ES-I3 (cell line): ENCODE measurements at regions not wholly inside any gene's neighbourhood (a gene's known extent, or its start where the extent isn't known, plus 50 kb on each side); places are given as distances from the start of the nearest gene placed in this dataset.
"Not testable (repeated sequence)": the region's sequence is repeated elsewhere in the genome, so short reads cannot be mapped to it uniquely, and the experiment has no call there.

Source experiments
- H3K36me3 ChIP-seq: 2 replicates; pipeline ENCODE4 v1.6.1; 2013; ENCODE audit warnings: mild to moderate bottlenecking, low read length, control low read depth, moderate library complexity; ENCODE audit not compliant: insufficient read depth
- H3K4me1 ChIP-seq: 2 replicates; pipeline ENCODE4 v1.6.1; 2013; ENCODE audit warnings: mild to moderate bottlenecking, control low read depth, low read length; ENCODE audit not compliant: insufficient read depth
- H3K9ac ChIP-seq: 2 replicates; pipeline ENCODE4 v1.6.1; 2013; ENCODE audit warnings: low read depth, mild to moderate bottlenecking, low read length, moderate library complexity
- H3K9me3 ChIP-seq: 2 replicates; pipeline ENCODE4 v1.6.1; 2013; ENCODE audit warnings: mild to moderate bottlenecking, low read length, moderate library complexity; ENCODE audit not compliant: control insufficient read depth, insufficient read depth

- Histone ChIP-seq H3K9ac (no peak overlapping the region), H3K9me3 (no peaks in the 10 kb centered on the region; the same call in 1 of the 2 replicates), H3K36me3 (no peaks in the 10 kb centered on the region), H3K4me1 (peaks cover 13% of the 10 kb centered on the region)
These were observed 454.3 kb upstream of the CDH11 start for GRCh38 chr16:65576139-65576538.

DNA sequence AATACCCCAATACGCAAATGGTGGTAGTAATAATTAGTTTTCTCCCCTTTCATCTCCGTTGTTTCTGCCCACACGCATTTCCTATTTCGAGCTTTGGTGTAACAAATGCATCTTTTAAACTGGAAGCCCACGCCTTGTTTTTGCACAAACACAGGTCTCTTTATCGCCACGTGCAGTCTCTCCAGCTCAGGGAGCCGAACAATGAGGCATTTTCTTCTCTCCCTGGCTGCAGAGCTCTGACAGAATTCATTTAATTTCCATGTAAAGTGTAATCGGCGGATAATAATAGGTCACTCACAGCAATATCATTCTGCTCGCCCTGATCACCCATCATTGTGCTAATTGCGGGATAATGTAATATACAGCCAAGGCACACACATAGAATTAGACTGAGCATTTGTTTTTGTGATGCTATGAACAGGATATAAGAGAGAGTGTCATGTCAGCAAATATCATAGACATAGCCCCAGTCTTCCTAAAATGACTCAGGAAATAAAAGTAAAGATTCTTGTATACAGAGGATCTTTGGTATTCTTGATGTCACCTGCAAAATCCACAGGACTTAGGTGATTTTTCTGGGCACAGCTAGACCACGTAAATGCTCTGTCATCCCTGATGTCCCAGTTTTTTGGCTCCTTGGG, 452.6 kb upstream of the CDH11 start:
- H3K9ac ChIP-seq: no peak overlapping the region
- no peaks in the 10 kb centered on the region for H3K9me3 ChIP-seq
- H3K36me3 ChIP-seq: no peaks in the 10 kb centered on the region
- H3K4me1 ChIP-seq: peaks cover 8% of the 10 kb centered on the region

- H3K36me3 ChIP-seq: no peaks in the 10 kb centered on the region
- no peaks in the 10 kb centered on the region for H3K4me1 ChIP-seq
- H3K9ac ChIP-seq: no peak overlapping the region
- H3K9me3 ChIP-seq: no peaks in the 10 kb centered on the region
These were observed 450.3 kb upstream of the CDH11 start for GRCh38 chr16:65572156-65572555.

DNA sequence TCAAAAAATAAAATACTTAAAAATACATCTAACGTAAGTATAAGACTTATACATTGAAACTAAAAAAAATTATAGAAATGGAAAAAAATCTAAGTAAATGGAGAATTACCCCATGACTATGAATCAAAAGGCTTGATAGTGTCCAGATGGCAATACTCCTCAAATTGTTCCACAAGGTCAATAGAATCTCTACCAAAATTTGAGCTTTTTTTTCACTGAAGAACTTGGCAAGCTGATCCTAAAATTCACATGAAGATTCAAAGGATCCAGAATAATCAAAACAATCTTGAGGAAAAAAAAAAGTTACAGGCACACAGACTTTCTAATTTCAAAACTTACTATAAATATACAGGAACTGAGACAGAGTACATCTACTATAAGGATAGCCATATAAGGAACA, 448.4 kb upstream of the CDH11 start:
- no peaks in the 10 kb centered on the region for H3K36me3 ChIP-seq
- no peaks in the 10 kb centered on the region for H3K9me3 ChIP-seq
- H3K4me1 ChIP-seq: no peaks in the 10 kb centered on the region
- H3K9ac ChIP-seq: no peak overlapping the region

DNA sequence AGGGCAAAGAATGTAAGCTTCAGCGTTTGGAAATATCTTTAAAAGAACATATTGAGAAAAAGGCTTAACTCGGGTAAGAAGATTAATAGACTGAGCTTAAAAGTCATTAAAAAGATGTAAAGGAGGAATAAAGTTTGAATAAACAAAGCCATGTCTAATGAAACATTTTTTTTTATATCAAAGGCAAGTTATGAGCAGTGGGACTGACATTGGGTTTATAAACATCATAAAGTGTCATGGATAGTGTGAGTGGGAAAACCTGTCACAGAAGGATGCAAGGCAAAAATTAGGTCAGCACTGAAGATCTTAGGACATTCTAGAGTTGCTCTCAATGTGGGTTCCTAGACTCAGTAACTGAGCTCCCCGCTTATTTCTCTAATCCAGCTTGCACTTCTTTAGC, 438.0 kb upstream of the CDH11 start:
- Histone ChIP-seq H3K4me1 (no peaks in the 10 kb centered on the region), H3K36me3 (no peaks in the 10 kb centered on the region), H3K9me3 (0 out of 2 replicates have a peak, but pooled peaks cover 5% of the 10 kb centered on the region), H3K9ac (no peak overlapping the region)

GRCh38 chr16:65549689-65550088, 427.8 kb upstream of the CDH11 start:
- H3K36me3 ChIP-seq, H3K9ac ChIP-seq: not testable (repeated sequence)
- H3K4me1 ChIP-seq: peaks cover 14% of the 10 kb centered on the region
- H3K9me3 ChIP-seq: peaks cover 13% of the 10 kb centered on the region

DNA sequence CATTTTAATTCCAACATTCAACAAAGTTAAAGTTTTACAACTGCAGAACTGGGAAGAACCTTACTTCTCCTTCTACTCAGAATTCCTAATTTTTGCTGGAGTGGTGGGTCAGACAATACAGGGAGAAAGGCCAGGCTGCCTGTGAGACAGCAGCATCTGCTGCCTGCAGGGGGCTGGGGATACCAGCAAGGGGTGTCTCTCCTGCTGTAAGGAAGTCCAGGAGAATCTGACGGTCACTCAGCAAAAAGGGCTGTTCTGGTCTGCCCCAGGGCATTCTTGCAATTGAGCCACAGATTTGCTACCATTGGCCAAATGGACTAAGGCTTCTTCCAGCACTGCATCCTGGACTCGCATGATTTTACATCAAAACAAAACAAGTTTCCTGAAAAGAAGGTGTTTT, 426.6 kb upstream of the CDH11 start:
- H3K9ac ChIP-seq: no peak overlapping the region
- H3K9me3 ChIP-seq: peaks cover 13% of the 10 kb centered on the region
- no peaks in the 10 kb centered on the region for H3K36me3 ChIP-seq
- H3K4me1 ChIP-seq: peaks cover 14% of the 10 kb centered on the region

GRCh38 chr16:65547772-65548446, 426.0 kb upstream of the CDH11 start:
- Histone ChIP-seq H3K9ac (no peak overlapping the region), H3K4me1 (peaks cover 14% of the 10 kb centered on the region), H3K36me3 (no peaks in the 10 kb centered on the region), H3K9me3 (peaks cover 13% of the 10 kb centered on the region)

- H3K36me3 ChIP-seq: no peaks in the 10 kb centered on the region
- H3K9ac ChIP-seq: no peak overlapping the region
- peaks cover 13% of the 10 kb centered on the region for H3K9me3 ChIP-seq
- peaks cover 14% of the 10 kb centered on the region for H3K4me1 ChIP-seq
These were observed 424.5 kb upstream of the CDH11 start for GRCh38 chr16:65546353-65546791.

DNA sequence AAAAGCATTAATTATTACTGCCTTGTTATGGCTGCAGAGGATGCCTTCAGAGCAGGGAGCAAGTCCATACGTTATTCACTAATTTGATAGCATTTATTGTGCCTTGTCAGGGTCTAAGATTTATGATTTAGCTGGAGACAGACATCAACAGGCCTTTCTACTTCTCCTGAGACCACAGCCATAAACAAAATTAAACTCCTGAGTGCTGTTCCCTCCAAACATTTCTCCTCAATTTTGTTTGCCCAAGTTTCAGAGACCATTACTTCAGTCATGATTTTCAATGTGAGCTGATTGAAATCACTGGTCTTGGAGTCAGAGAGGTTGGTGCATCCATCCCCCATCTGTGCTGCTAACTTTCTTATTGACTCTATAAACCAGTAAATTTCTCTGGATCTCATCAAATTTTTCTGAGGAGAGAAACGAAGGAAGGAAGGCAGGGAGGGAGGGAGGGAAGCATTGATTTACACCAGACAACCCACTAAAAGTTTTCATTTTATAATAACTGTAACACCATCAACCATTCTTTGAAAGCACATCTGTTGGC, 423.6 kb upstream of the CDH11 start:
- peaks cover 14% of the 10 kb centered on the region for H3K4me1 ChIP-seq

GRCh38 chr16:65543781-65544740, 422.2 kb upstream of the CDH11 start:
- H3K36me3 ChIP-seq: no peaks in the 10 kb centered on the region
- peaks cover 14% of the 10 kb centered on the region for H3K4me1 ChIP-seq
- H3K9ac ChIP-seq: no peak overlapping the region
- H3K9me3 ChIP-seq: no peaks in the 10 kb centered on the region

More for the DNA sequence above, 423.6 kb upstream of the CDH11 start:
- no peak overlapping the region for H3K9ac ChIP-seq
- no peaks in the 10 kb centered on the region for H3K36me3 ChIP-seq
- H3K9me3 ChIP-seq: peaks cover 6% of the 10 kb centered on the region

GRCh38 chr16:65541646-65542045, 419.8 kb upstream of the CDH11 start:
- no peaks in the 10 kb centered on the region for H3K36me3 ChIP-seq
- no peaks in the 10 kb centered on the region for H3K9me3 ChIP-seq
- no peak overlapping the region for H3K9ac ChIP-seq
- no peaks in the 10 kb centered on the region for H3K4me1 ChIP-seq

GRCh38 chr16:65540901-65541300, 419.0 kb upstream of the CDH11 start:
- Histone ChIP-seq H3K4me1 (no peaks in the 10 kb centered on the region), H3K36me3 (no peaks in the 10 kb centered on the region), H3K9me3 (no peaks in the 10 kb centered on the region), H3K9ac (no peak overlapping the region)

DNA sequence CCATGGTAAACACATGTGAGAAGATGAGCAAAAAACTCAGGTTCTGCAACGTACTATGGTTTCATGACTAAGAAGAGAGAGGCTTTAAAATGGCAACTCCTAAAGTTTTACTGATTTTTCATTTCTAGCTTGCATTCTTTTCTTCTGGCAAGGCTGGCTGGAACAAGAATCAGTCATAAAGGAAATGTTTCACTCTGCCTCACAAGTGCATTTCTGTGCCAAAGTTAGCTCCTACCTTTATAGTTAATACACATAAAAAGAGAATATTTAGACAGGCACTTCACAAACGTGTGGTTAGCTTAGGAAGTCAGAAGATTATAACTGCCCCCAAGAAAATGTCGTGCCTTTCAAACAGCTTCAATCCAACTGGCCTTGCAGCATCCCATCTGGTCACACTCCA, 417.1 kb upstream of the CDH11 start:
- no peaks in the 10 kb centered on the region for H3K36me3 ChIP-seq
- no peak overlapping the region for H3K9ac ChIP-seq
- no peaks in the 10 kb centered on the region for H3K9me3 ChIP-seq
- no peaks in the 10 kb centered on the region for H3K4me1 ChIP-seq
